ENCODE measurements at regions not wholly inside any gene's neighbourhood (a gene's known extent, or its start where the extent isn't known, plus 50 kb on each side); places are given as distances from the start of the nearest gene placed in this dataset.
A peak's percentile ranks its signal among the peaks of the same experiment; 100 is the strongest.

DNA sequence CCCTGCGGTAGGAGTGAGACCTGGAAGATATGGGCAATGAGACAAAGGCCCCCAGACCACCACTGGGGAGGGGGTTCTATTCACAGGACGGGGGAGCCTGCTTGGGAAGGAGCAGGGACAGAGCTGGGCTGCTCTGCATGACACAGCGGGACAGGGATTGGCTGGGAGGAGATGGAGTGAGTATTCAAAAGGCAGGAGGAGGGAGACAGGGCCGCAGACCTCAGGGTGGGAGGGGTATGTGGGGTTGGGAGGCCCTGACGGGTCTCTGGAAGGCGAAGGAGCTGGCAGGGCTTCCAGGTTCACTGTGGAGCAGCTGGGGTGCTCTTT is 60.8 kb upstream of the RPS6KA2 start:
- H3K27me3 Mint-ChIP-seq (ENCODE audit: low read depth) = peaks cover 9% of the 10 kb centered on the region
- Histone ChIP-seq H3T11ph (ENCODE audit: low read length) (no peak overlapping the region), H3K23me2 (ENCODE audit: insufficient read length, low read depth, low read length, poor library complexity, severe bottlenecking) (no peaks in the 10 kb centered on the region), H2BK15ac (ENCODE audit: low read depth, low read length) (no peak overlapping the region), H3K23ac (ENCODE audit: insufficient read length, low read depth, low read length) (no peak overlapping the region), H2BK5ac (ENCODE audit: insufficient read length, low read length) (no peak overlapping the region), H3K79me1 (ENCODE audit: insufficient read depth, low read depth, low read length, poor library complexity, severe bottlenecking) (no peaks in the 10 kb centered on the region), H2BK120ac (ENCODE audit: low read depth, low read length, poor library complexity, severe bottlenecking) (no peak overlapping the region), H2AFZ (ENCODE audit: low read length) (no peak overlapping the region), H3K27ac (ENCODE audit: insufficient read length, low read depth, low read length) (no peak overlapping the region), H3K9ac (ENCODE audit: extremely low read depth, insufficient read length, low read length) (no peak overlapping the region), H3K79me2 (ENCODE audit: insufficient read depth, low read length) (no peaks in the 10 kb centered on the region), H3K27me3 (ENCODE audit: insufficient read depth, low read length) (no peaks in the 10 kb centered on the region), H2BK20ac (ENCODE audit: low read depth, low read length, poor library complexity, severe bottlenecking) (no peak overlapping the region), H3K4ac (ENCODE audit: low read depth, low read length) (no peak overlapping the region), H3K18ac (ENCODE audit: insufficient read length, low read depth, low read length) (no peak overlapping the region), H3K14ac (ENCODE audit: insufficient read depth, low read length) (no peak overlapping the region), H2AK5ac (ENCODE audit: insufficient read length, low read length) (no peak overlapping the region), H2BK12ac (ENCODE audit: insufficient read length, low read depth, low read length) (no peak overlapping the region), H4K5ac (ENCODE audit: insufficient read length, low read depth, low read length) (no peak overlapping the region), H3K56ac (ENCODE audit: insufficient read length, low read depth, low read length) (no peak overlapping the region), H3K4me2 (ENCODE audit: insufficient read depth, insufficient read length, low read length) (no peak overlapping the region), H4K20me1 (ENCODE audit: control insufficient read depth, insufficient read depth, insufficient read length) (no peaks in the 10 kb centered on the region), H3K4me1 (ENCODE audit: insufficient read depth, low read length) (no peaks in the 10 kb centered on the region), H4K91ac (ENCODE audit: insufficient read length, low read depth, low read length) (no peak overlapping the region), H3K9me3 (ENCODE audit: control insufficient read depth, low read depth, low read length) (no peaks in the 10 kb centered on the region), H4K8ac (replicated peaks; ENCODE audit: insufficient read length, low read depth, low read length) (no peak overlapping the region)
- no peaks in the 10 kb centered on the region for H3K36me3 Mint-ChIP-seq (ENCODE audit: insufficient read depth in 1 of 3, low read depth in 3 of 3)
- H3K4me3 Mint-ChIP-seq = peak overlapping the region in 1 of 2 experiments; percentile 38; a peak in 1 of 5 replicates
- TF ChIP-seq CTCF (conservative IDR thresholded peaks at IDR 0.05) = no peak
- WGBS (ENCODE audit: extremely low coverage, insufficient read length, low lambda C conversion rate) = no CpG with 5 or more reads among the region's 6 CpGs
- peaks cover 20 to 31% of the 10 kb centered on the region in 2 experiments for H3K4me1 Mint-ChIP-seq
- H3K9me3 Mint-ChIP-seq = no peaks in the 10 kb centered on the region; a peak in 1 of 5 replicates
- DNase-seq = peak; percentile 74
- H3K27ac Mint-ChIP-seq = peak overlapping the region in 2 of 3 experiments; percentile 3 to 23; a peak in 2 of 7 replicates

Data from H9 (cell line).